Lower leg skin (tissue), 3 donors: ENCODE measurements at regions not wholly inside any gene's neighbourhood (a gene's known extent, or its start where the extent isn't known, plus 50 kb on each side); places are given as distances from the start of the nearest gene placed in this dataset.

Experiments used
- CTCF ChIP-seq, 3 donors: fragments of 450-650 bp; IDR thresholded peaks; one replicate each; pipeline ENCODE4 v1.5.1; 2016; ENCODE audit warnings: antibody characterized with exemption in 3 of 3, mild to moderate bottlenecking in 3 of 3, moderate library complexity in 2 of 3
- POLR2A ChIP-seq, 2 donors: fragments of 450-650 bp; IDR thresholded peaks; one replicate each; pipeline ENCODE4 v1.6.1; 2016 to 2017; ENCODE audit warnings: antibody characterized with exemption in 2 of 2, mild to moderate bottlenecking in 1 of 2, moderate library complexity in 1 of 2

GRCh38 chr16:8408855-8409567 is 181.3 kb downstream of the TMEM114 start:
- TF ChIP-seq CTCF (IDR thresholded peaks at IDR 0.05) = no peak
- TF ChIP-seq POLR2A (IDR thresholded peaks at IDR 0.05) = no peak
